ENCODE measurements at regions not wholly inside any gene's neighbourhood (a gene's known extent, or its start where the extent isn't known, plus 50 kb on each side); places are given as distances from the start of the nearest gene placed in this dataset.
"Not testable (repeated sequence)": the region's sequence is repeated elsewhere in the genome, so short reads cannot be mapped to it uniquely, and the experiment has no call there.

GRCh38 chr5:99404764-99405302 lies 476.0 kb upstream of the CHD1 start:
- DNase-seq (ENCODE audit: low spot score); intact Hi-C loops (cut with DNase I): not testable (repeated sequence)

DNA sequence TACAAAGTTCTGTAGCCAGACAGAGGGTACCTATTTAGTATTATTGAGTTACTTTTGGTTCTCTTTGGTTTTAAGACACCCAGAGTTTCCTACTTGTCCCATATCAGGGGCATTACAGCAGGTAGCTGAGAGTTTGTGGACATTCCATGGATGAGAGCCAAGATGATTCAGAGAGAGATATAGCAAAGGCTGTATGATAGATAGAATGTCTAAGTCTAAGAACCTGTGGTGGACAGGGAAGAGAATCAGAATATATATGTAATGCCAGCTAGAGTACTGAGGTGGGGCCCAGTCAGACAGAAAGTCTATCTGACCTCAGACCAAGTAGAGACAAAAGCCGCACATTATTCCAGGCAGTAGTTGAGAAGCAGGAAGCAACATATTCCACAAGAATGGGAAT lies 471.8 kb upstream of the CHD1 start:
- DNase-seq (ENCODE audit: low spot score); intact Hi-C loops (cut with DNase I): not testable (repeated sequence)

- intact Hi-C loops (cut with DNase I), result no loop called here
- no peak for DNase-seq (ENCODE audit: low spot score)
Observed at GRCh38 chr5:99398976-99399375, 470.2 kb upstream of the CHD1 start.

- intact Hi-C loops (cut with DNase I), result no loop called here
- no peak for DNase-seq (ENCODE audit: low spot score)
Observed at GRCh38 chr5:99386406-99387077, 457.7 kb upstream of the CHD1 start.

- intact Hi-C loops (cut with DNase I), result no loop called here
- no peak for DNase-seq (ENCODE audit: low spot score)
Observed at GRCh38 chr5:99379187-99379586, 450.4 kb upstream of the CHD1 start.

- intact Hi-C loops (cut with DNase I), result no loop called here
- DNase-seq (ENCODE audit: low spot score), result no peak
Observed at GRCh38 chr5:99378443-99378842, 449.6 kb upstream of the CHD1 start.

GRCh38 chr5:99369797-99370593 lies 441.2 kb upstream of the CHD1 start:
- no peak for DNase-seq (ENCODE audit: low spot score)
- intact Hi-C loops (cut with DNase I), result no loop called here

- intact Hi-C loops (cut with DNase I), result no loop called here
- no peak for DNase-seq (ENCODE audit: low spot score)
Observed at GRCh38 chr5:99368726-99369125, 439.9 kb upstream of the CHD1 start.

DNA sequence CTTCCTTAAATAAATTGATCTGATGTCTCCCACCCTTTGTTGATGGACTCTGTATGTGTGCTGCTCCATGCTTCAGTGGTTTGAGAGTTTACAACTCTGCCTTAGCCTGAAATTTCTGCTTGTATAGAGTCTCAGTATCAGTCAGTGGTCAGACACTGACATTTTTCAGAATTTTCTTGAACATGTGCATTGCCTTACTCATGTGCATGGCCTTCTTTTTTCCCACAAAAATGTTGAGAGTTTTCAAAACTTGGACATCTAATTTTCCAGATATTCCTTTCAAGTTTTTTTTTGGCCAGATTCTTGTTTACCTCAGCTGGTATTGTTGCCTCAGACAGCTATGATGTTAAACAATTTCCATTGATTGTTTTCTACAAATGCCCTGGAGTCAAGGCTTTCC lies 427.1 kb upstream of the CHD1 start:
- intact Hi-C loops (cut with DNase I), result no loop called here

DNA sequence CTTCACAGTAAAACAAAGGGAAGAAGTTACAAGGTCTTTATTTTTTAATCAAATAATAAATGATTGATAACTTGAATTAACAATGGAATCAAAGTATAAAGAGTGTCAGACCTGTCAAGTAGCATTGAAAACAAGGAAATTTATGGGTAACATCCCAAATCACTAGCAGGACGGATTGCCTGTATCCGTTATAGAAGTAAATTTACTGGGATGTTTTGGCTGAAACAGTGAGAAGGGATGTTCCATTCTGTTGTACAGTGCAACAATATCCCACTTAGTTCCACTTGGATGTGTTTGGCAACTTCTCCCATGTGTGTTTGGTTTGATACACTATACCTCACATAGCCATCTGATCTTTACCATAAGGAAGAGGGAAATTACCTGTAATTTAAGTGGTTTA lies 421.0 kb upstream of the CHD1 start:
- no peak for DNase-seq (ENCODE audit: low spot score)
- intact Hi-C loops (cut with DNase I), result no loop called here

More for the DNA sequence above, 427.1 kb upstream of the CHD1 start:
- DNase-seq (ENCODE audit: low spot score), result no peak

DNA sequence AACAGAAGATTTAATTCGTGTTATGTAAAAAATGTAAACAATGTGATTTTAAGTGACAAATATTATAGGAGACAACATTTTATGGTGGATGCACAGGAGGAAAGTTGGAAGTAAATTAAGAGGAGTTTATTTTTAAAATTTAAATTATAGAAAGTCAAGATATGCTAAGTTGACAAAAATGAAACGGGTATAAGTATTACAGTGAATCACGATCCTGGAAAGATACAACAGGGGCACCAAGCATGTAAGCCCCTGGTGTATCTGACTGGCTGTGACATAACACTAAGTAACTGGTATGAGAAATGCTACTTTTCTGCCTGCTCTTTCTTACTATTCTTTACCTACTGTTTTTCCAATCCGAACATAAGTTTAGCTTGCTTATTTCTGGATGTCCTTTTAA lies 419.8 kb upstream of the CHD1 start:
- no peak for DNase-seq (ENCODE audit: low spot score)
- intact Hi-C loops (cut with DNase I), result no loop called here

DNA sequence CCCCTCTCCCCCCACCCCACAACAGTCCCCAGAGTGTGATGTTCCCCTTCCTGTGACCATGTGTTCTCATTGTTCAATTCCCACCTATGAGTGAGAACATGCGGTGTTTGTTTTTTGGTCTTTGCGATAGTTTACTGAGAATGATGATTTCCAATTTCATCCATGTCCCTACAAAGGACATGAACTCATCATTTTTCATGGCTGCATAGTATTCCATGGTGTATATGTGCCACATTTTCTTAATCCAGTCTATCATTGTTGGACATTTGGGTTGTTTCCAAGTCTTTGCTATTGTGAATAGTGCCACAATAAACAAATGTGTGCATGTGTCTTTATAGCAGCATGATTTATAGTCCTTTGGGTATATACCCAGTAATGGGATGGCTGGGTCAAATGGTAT lies 411.0 kb upstream of the CHD1 start:
- intact Hi-C loops (cut with DNase I); DNase-seq (ENCODE audit: low spot score): not testable (repeated sequence)

DNA sequence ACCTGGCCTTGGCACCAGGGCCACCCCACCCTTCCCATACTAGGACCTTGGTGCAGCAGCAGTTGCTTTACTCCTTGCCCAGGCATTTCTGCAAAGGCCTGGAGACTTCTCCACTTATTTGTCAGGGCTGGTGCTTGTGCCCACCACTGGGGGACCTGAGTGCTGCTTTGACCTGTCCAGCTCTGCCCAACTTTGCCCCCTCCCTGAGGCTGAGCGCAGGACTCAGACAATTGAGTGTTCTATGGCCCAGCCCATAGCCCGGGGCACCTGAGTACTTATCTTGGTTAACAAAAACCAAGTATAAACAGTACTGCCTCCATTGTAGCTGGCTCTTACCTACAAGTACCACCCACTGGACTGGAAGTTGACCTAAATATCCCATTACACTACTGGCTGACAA lies 406.1 kb upstream of the CHD1 start:
- DNase-seq (ENCODE audit: low spot score), result no peak
- intact Hi-C loops (cut with DNase I), result no loop called here

- intact Hi-C loops (cut with DNase I), result no loop called here
- no peak for DNase-seq (ENCODE audit: low spot score)
Observed at GRCh38 chr5:99331061-99331460, 402.3 kb upstream of the CHD1 start.

DNA sequence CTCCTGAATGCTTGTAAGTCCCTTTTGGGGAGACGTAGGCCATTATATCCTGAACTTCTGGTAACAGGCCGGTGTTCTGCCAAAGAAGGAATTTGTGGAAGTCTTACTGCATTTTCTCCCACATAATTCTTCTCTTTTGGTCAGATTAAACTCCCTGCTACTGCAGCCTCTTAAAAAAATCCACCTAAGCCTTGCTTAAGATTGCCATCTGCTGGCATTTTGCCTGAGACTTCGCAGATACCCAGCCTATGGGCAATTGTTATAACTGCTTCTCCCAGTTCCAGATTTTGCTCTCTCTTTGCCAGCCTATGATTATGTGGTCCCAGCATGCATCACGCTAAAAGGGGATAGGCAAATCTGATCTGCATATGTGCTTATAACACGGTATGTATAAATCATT lies 391.6 kb upstream of the CHD1 start:
- DNase-seq (ENCODE audit: low spot score), result no peak
- intact Hi-C loops (cut with DNase I), result no loop called here

DNA sequence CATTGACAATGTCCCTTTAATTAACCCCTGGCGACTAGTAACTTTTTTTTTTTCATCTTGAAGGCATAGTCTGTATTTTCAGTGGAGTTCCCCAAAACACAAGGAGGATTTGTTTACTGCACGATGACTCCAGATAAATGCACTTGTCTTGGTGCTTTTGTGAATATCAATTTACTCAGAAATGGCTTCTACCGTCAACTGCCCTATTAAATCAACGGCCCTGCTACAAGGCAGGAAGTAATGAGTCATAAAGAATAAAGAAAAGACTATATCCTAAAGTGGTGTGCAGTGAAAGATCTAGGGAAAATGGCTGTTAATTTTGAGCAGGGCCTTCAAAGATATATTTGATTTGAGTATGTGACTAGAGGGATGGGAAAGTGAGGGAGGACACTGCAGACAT lies 388.3 kb upstream of the CHD1 start:
- no peak for DNase-seq (ENCODE audit: low spot score)
- intact Hi-C loops (cut with DNase I), result no loop called here

DNA sequence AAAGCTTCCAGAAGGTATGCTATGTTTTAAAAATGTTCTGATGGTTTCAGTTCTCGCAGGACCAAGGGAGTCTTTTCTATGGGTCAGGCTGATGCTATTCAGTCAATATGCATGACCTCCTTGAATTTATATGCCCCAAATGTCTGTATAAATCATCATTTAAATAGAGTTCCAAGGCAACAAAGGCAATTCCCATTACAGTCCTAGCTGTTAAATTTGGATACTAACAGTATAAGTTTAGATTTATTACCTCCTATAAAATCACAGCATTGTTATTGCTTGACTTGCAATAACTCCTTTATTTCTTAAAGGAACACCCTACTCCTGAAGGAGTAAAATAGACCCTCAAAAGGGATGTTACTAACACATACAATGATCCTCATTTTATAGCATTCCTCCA lies 387.7 kb upstream of the CHD1 start:
- no peak for DNase-seq (ENCODE audit: low spot score)
- intact Hi-C loops (cut with DNase I), result no loop called here

- intact Hi-C loops (cut with DNase I), result no loop called here
- DNase-seq (ENCODE audit: low spot score), result no peak
Observed at GRCh38 chr5:99315413-99316183, 386.8 kb upstream of the CHD1 start.

DNA sequence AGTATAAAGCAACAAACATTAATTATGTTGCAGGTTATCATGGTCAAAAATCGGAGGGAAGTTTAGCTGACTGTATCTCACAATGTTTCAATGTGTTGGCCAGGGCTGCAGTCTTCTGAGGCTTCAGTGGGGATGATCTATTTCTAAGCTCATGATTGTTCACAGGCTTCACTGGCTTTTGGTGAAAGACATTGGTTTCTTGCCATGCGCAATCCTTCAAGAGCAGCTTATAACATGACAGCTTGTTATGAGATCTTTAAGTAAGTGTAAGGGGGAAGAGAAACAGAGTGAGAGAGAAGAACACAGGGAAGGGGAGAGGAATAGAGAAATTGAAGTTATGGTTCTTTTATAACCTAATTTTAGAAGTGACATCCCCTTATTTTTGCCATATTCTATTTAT lies 385.9 kb upstream of the CHD1 start:
- no peak for DNase-seq (ENCODE audit: low spot score)
- intact Hi-C loops (cut with DNase I), result no loop called here

GRCh38 chr5:99308131-99308530 lies 379.3 kb upstream of the CHD1 start:
- no peak for DNase-seq (ENCODE audit: low spot score)
- intact Hi-C loops (cut with DNase I), result no loop called here

Data from cardiac septum (tissue), 1 donor.